ENCODE measurements at regions not wholly inside any gene's neighbourhood (a gene's known extent, or its start where the extent isn't known, plus 50 kb on each side); places are given as distances from the start of the nearest gene placed in this dataset.
A peak's percentile ranks its signal among the peaks of the same experiment; 100 is the strongest.

GRCh38 chr3:13258280-13258679 lies 161.8 kb downstream of the NUP210 start:
- H3K4me3 ChIP-seq: no peak overlapping the region
- no peaks in the 10 kb centered on the region for H3K9me1 ChIP-seq (ENCODE audit: control insufficient read depth, insufficient read depth, low read length)
- no peaks in the 10 kb centered on the region for H3K9me3 ChIP-seq (replicated peaks; ENCODE audit: control insufficient read depth, insufficient read depth, low read depth, low read length)
- intact Hi-C loops (cut with micrococcal nuclease): no loop called here
- 6% methylated on average over 4 of the region's 4 CpGs for WGBS (ENCODE audit: insufficient coverage, low coverage, missing lambda C conversion rate)
- no peak for TF ChIP-seq EGR1 (conservative IDR thresholded peaks at IDR 0.05)
- peak; percentile 92 for TF ChIP-seq ZNF121 (CRISPR knock-in tag; conservative IDR thresholded peaks at IDR 0.05)
- TF ChIP-seq RBM25 (IDR thresholded peaks at IDR 0.05; ENCODE audit: low read depth, low read length, severe bottlenecking): peak; percentile 56
- peaks cover 11 to 12% of the 10 kb centered on the region in 2 experiments; a peak in 4 of 5 replicates for H3K4me1 ChIP-seq (replicated peaks in 1 of 2; ENCODE audit: control insufficient read depth in 2 of 2, insufficient read depth in 2 of 2, low read length in 2 of 2)
- H3K36me3 ChIP-seq (ENCODE audit: control insufficient read depth, insufficient read depth, low read length): no peaks in the 10 kb centered on the region
- no peak overlapping the region for H3K4me2 ChIP-seq (ENCODE audit: insufficient read depth, low read length)
- in situ Hi-C loops (cut with MboI): no loop called here
- ChIA-PET CTCF (ENCODE audit: low intra/inter-chr PET ratio) (no interaction called here), POLR2A (no interaction called here)
- H4K20me1 ChIP-seq (replicated peaks; ENCODE audit: control insufficient read depth, insufficient read depth, low read length): peaks cover 23% of the 10 kb centered on the region
- H3K9ac ChIP-seq (ENCODE audit: insufficient read depth in 1 of 2, low read depth in 2 of 2, low read length in 2 of 2): no peak overlapping the region
- no peak overlapping the region for H2AFZ ChIP-seq (ENCODE audit: low read depth, low read length)
- H3K27me3 ChIP-seq (ENCODE audit: control insufficient read depth in 2 of 2, insufficient read depth in 2 of 2, low read length in 2 of 2): peaks cover 50 to 87% of the 10 kb centered on the region in 2 experiments
- DNase-seq (ENCODE audit: extremely low read depth in 1 of 4, low spot score in 3 of 4) (no peak), FAIRE-seq (no peak), ATAC-seq (no peak)
- no peaks in the 10 kb centered on the region for H3K79me2 ChIP-seq (ENCODE audit: control insufficient read depth, insufficient read depth, low read length)
- H3K27ac ChIP-seq (ENCODE audit: extremely low read depth, low read depth, low read length): no peak overlapping the region
- no TSS peak for BruUV-seq (replicated peaks)

DNA sequence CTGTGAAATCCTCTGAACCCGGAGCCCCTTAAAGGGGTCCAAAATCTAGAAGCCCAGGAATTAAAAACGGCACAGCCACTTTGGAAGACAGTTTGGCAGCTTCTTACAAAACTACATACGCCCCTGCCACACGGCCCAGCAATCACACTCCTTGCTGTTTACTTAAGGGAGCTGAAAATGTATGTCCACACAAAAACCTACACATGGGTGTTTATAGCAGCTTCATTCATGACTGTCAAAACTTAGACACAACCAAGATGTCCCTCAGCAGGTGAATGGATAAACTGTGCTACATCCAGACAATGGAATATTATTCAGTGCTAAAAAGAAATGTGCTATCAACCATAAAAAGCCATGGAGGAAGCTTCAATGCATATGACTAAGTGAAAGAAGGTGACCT lies 162.5 kb downstream of the NUP210 start:
- intact Hi-C loops (cut with micrococcal nuclease): no loop called here
- Histone ChIP-seq H3K9ac (ENCODE audit: insufficient read depth in 1 of 2, low read depth in 2 of 2, low read length in 2 of 2) (no peak overlapping the region), H3K27me3 (ENCODE audit: control insufficient read depth in 2 of 2, insufficient read depth in 2 of 2, low read length in 2 of 2) (peaks cover 51 to 93% of the 10 kb centered on the region in 2 experiments), H3K27ac (ENCODE audit: extremely low read depth, low read depth, low read length) (no peak overlapping the region), H3K36me3 (ENCODE audit: control insufficient read depth, insufficient read depth, low read length) (no peaks in the 10 kb centered on the region), H3K4me3 (no peak overlapping the region), H2AFZ (ENCODE audit: low read depth, low read length) (no peak overlapping the region), H3K4me2 (ENCODE audit: insufficient read depth, low read length) (no peak overlapping the region), H3K4me1 (replicated peaks in 1 of 2; ENCODE audit: control insufficient read depth in 2 of 2, insufficient read depth in 2 of 2, low read length in 2 of 2) (peaks cover 10 to 11% of the 10 kb centered on the region in 2 experiments; a peak in 4 of 5 replicates), H4K20me1 (replicated peaks; ENCODE audit: control insufficient read depth, insufficient read depth, low read length) (peaks cover 23% of the 10 kb centered on the region), H3K9me3 (replicated peaks; ENCODE audit: control insufficient read depth, insufficient read depth, low read depth, low read length) (no peaks in the 10 kb centered on the region), H3K79me2 (ENCODE audit: control insufficient read depth, insufficient read depth, low read length) (no peaks in the 10 kb centered on the region), H3K9me1 (ENCODE audit: control insufficient read depth, insufficient read depth, low read length) (no peaks in the 10 kb centered on the region)
- ATAC-seq (no peak), DNase-seq (ENCODE audit: extremely low read depth in 1 of 4, low spot score in 3 of 4) (no peak), FAIRE-seq (peak; percentile 29)
- WGBS (ENCODE audit: insufficient coverage, low coverage, missing lambda C conversion rate): 0% methylated on average over 4 of the region's 4 CpGs
- no TSS peak for BruUV-seq (replicated peaks)
- POLR2A ChIA-PET: no interaction called here
- in situ Hi-C loops (cut with MboI): no loop called here
- CTCF ChIA-PET (ENCODE audit: low intra/inter-chr PET ratio): no interaction called here
- no peak for TF ChIP-seq IRF2 (CRISPR knock-in tag; IDR thresholded peaks at IDR 0.05)
- TF ChIP-seq ETV1 (tag; conservative IDR thresholded peaks at IDR 0.05; ENCODE audit: low read depth): no peak
- no peak for TF ChIP-seq JUN (IDR thresholded peaks at IDR 0.05; ENCODE audit: borderline replicate concordance, low read depth, low read length)
- TF ChIP-seq JUN (CRISPR knock-in tag; IDR thresholded peaks at IDR 0.05; ENCODE audit: borderline replicate concordance): no peak
- TF ChIP-seq PCBP2 (IDR thresholded peaks at IDR 0.05; ENCODE audit: low read depth, low read length, poor library complexity, severe bottlenecking): no peak
- no peak for TF ChIP-seq CBFA2T3 (IDR thresholded peaks at IDR 0.05)
- no peak for TF ChIP-seq ZNF224 (CRISPR knock-in tag; IDR thresholded peaks at IDR 0.05)
- no peak for TF ChIP-seq TRIM28 (IDR thresholded peaks at IDR 0.05)
- no peak for TF ChIP-seq NEUROD1 (IDR thresholded peaks at IDR 0.05; ENCODE audit: borderline replicate concordance, low read depth, low read length, partially characterized antibody)
- no peak for TF ChIP-seq ZNF583 (CRISPR knock-in tag; IDR thresholded peaks at IDR 0.05)

Measured in K562 (cell line).